IgD-negative memory B cell (primary cell): ENCODE measurements at regions not wholly inside any gene's neighbourhood (a gene's known extent, or its start where the extent isn't known, plus 50 kb on each side); places are given as distances from the start of the nearest gene placed in this dataset.
"Not testable (repeated sequence)": the region's sequence is repeated elsewhere in the genome, so short reads cannot be mapped to it uniquely, and the experiment has no call there.

Experiments
- H3K27ac Mint-ChIP-seq, 3 donors: one replicate each; pipeline ENCODE4 v1.8.0; 2020 to 2022; ENCODE audit warnings: mild to moderate bottlenecking in 3 of 3, mixed read lengths in 3 of 3, moderate library complexity in 1 of 3
- H3K27me3 Mint-ChIP-seq: one replicate; pipeline ENCODE4 v1.8.0; 2021; ENCODE audit warnings: mixed read lengths
- H3K36me3 Mint-ChIP-seq: one replicate; pipeline ENCODE4 v1.8.0; 2020; ENCODE audit warnings: mild to moderate bottlenecking, mixed read lengths
- H3K4me1 Mint-ChIP-seq, 3 donors: one replicate each; pipeline ENCODE4 v1.8.0; 2020 to 2022; ENCODE audit warnings: mixed read lengths in 3 of 3, mild to moderate bottlenecking in 1 of 3
- H3K4me3 Mint-ChIP-seq, 4 donors: one replicate each; pipeline ENCODE4 v1.8.0; 2020 to 2022; ENCODE audit warnings: mild to moderate bottlenecking in 4 of 4, mixed read lengths in 4 of 4, moderate library complexity in 3 of 4
- H3K9me3 Mint-ChIP-seq, 3 donors: one replicate each; pipeline ENCODE4 v1.8.0; 2020 to 2021; ENCODE audit warnings: mixed read lengths in 3 of 3, mild to moderate bottlenecking in 1 of 3

DNA sequence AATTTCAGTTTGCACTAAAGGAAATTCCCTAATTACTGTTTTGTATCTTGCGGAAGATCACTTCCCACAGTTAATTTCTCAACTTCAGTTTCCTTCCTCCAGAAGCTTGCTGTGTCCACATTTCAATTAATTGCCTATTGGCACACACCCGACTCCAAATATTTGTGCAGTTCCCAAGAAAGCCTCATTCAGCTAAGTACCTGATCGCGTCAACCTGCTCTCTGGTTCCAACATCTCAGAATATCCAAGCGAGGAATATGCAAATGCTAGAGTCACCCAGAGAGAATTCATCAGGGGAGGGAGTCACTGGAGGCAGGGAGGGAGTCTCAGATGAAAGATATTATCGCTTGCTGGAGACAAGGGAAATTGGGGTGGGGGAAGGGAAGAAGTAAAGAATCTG, 351.3 kb downstream of the RRAGC start:
- no peaks in the 10 kb centered on the region for H3K9me3 Mint-ChIP-seq
- H3K27ac Mint-ChIP-seq = peak overlapping the region in 1 of 3 donors; percentile 24
- peaks cover 28% of the 10 kb centered on the region for H3K27me3 Mint-ChIP-seq
- H3K36me3 Mint-ChIP-seq = peaks cover 1% of the 10 kb centered on the region
- H3K4me1 Mint-ChIP-seq = peaks cover 0 to 2% (median 0%) of the 10 kb centered on the region in 3 donors
- no peak overlapping the region for H3K4me3 Mint-ChIP-seq

GRCh38 chr1:38507563-38507962, 352.0 kb downstream of the RRAGC start:
- H3K36me3 Mint-ChIP-seq = no peaks in the 10 kb centered on the region
- H3K4me1 Mint-ChIP-seq = peaks cover 0 to 2% (median 0%) of the 10 kb centered on the region in 3 donors
- H3K27ac Mint-ChIP-seq = no peak overlapping the region
- H3K4me3 Mint-ChIP-seq = no peak overlapping the region
- H3K27me3 Mint-ChIP-seq = peaks cover 28% of the 10 kb centered on the region
- H3K9me3 Mint-ChIP-seq = no peaks in the 10 kb centered on the region

- Mint-ChIP-seq H3K4me3 (no peak overlapping the region), H3K36me3 (no peaks in the 10 kb centered on the region), H3K4me1 (peaks cover 0 to 2% (median 0%) of the 10 kb centered on the region in 3 donors), H3K27me3 (peaks cover 29% of the 10 kb centered on the region), H3K9me3 (no peaks in the 10 kb centered on the region), H3K27ac (no peak overlapping the region)
Observed at GRCh38 chr1:38505944-38506343, 353.6 kb downstream of the RRAGC start.

DNA sequence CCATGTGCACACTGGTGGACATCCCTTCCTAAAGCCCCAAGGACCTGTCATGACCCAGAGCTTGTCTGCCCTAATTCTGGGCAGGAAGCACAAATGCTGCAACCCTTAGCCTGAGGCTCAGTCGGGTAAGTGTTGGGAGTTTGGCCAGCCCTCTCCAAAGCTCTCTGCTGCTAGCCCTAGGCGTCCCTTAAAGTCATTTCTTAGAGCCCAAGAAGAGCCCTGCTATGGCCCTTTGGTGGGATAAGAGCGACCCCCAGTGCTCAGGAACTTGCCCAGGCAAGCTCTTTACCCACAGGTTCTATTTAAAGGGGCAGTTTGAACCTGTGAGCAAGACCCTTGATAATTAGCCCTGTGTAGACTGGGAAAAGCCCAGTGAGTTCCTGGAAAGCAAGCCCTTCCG, 356.8 kb downstream of the RRAGC start:
- H3K27me3 Mint-ChIP-seq = peaks cover 13% of the 10 kb centered on the region
- no peaks in the 10 kb centered on the region for H3K9me3 Mint-ChIP-seq
- H3K36me3 Mint-ChIP-seq = no peaks in the 10 kb centered on the region
- peaks cover 12 to 18% (median 13%) of the 10 kb centered on the region in 3 donors for H3K4me1 Mint-ChIP-seq
- H3K27ac Mint-ChIP-seq = peak overlapping the region in 1 of 3 donors; percentile 86
- H3K4me3 Mint-ChIP-seq = no peak overlapping the region

GRCh38 chr1:38500891-38501290, 358.7 kb downstream of the RRAGC start:
- no peaks in the 10 kb centered on the region for H3K9me3 Mint-ChIP-seq
- no peak overlapping the region for H3K27ac Mint-ChIP-seq
- H3K27me3 Mint-ChIP-seq = peaks cover 3% of the 10 kb centered on the region
- no peak overlapping the region for H3K4me3 Mint-ChIP-seq
- peaks cover 12 to 19% (median 18%) of the 10 kb centered on the region in 3 donors for H3K4me1 Mint-ChIP-seq
- no peaks in the 10 kb centered on the region for H3K36me3 Mint-ChIP-seq

- Mint-ChIP-seq H3K36me3 (no peaks in the 10 kb centered on the region), H3K4me3 (no peak overlapping the region), H3K4me1 (peaks cover 12 to 19% (median 16%) of the 10 kb centered on the region in 3 donors), H3K27ac (peak overlapping the region in 1 of 3 donors; percentile 45), H3K9me3 (no peaks in the 10 kb centered on the region), H3K27me3 (peaks cover 3% of the 10 kb centered on the region)
Observed at GRCh38 chr1:38500352-38500751, 359.2 kb downstream of the RRAGC start.

GRCh38 chr1:38498686-38499085, 360.9 kb downstream of the RRAGC start:
- peaks cover 12 to 19% (median 16%) of the 10 kb centered on the region in 3 donors for H3K4me1 Mint-ChIP-seq
- peak overlapping the region in 3 of 4 donors; percentile 34 to 85 (median 85) for H3K4me3 Mint-ChIP-seq
- no peaks in the 10 kb centered on the region for H3K9me3 Mint-ChIP-seq
- H3K27ac Mint-ChIP-seq = no peak overlapping the region
- H3K27me3 Mint-ChIP-seq = peaks cover 3% of the 10 kb centered on the region
- H3K36me3 Mint-ChIP-seq = no peaks in the 10 kb centered on the region

DNA sequence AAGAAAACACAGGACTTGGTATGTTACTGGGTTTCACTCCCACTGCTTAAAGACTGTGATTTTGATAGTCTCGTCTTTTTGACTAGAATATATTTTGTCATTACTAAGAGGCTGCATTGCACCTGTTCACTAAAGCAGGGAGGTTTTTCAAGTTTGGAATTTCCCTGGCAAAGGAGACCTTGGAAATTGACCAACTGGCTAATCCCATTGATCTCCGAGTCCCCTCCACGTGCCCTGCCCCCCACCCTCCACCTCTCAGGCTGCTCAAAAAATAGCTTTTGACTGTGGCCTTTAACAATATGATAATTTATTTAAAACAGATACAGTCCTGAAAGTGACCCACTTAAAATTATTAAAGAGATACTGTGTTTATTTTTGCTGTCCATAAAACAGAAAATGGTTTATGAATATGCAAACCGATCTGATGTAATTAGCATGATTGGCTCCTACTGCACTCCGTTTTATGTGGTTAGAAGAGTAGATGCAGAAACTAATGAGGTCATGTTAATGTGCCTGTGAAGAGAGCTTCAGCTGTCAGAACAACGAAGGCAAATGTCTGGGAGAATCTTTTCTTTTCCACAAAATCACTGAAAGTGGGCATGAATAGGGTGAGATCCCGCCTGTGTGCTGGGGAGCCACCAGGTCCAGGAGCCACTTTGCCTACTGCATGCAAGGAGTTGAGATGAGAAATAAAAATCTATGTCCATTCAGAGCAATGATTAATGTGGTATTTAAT, 361.5 kb downstream of the RRAGC start:
- H3K27ac Mint-ChIP-seq = no peak overlapping the region
- peaks cover 16 to 20% (median 19%) of the 10 kb centered on the region in 3 donors for H3K4me1 Mint-ChIP-seq
- no peaks in the 10 kb centered on the region for H3K9me3 Mint-ChIP-seq
- H3K36me3 Mint-ChIP-seq = no peaks in the 10 kb centered on the region
- H3K4me3 Mint-ChIP-seq = peak overlapping the region in 1 of 4 donors; percentile 85
- peaks cover 3% of the 10 kb centered on the region for H3K27me3 Mint-ChIP-seq

DNA sequence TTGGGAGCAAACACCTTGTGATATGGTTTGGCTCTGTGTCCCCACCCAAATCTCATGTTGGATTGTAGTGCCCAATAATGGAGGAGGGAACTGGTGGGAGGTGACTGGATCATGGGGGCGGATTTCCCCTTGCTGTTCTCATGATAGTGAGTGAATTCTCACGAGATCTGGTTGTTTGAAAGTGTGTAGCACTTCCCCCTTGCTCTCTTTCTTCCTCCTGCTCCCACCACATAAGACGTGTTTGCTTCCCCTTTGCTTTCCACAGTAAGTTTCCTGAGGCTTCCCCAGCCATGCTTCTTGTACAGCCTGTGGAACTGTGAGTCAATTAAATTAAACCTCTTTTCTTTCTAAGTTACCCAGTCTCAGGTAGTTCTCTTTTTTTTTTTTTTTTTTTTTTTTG, 366.3 kb downstream of the RRAGC start:
- H3K9me3 Mint-ChIP-seq, H3K27me3 Mint-ChIP-seq, H3K36me3 Mint-ChIP-seq, H3K4me3 Mint-ChIP-seq: not testable (repeated sequence)
- Mint-ChIP-seq H3K27ac (peak overlapping the region in 1 of 3 donors; percentile 43), H3K4me1 (peaks cover 8 to 24% (median 9%) of the 10 kb centered on the region in 3 donors)

GRCh38 chr1:38489844-38490270, 369.7 kb downstream of the RRAGC start:
- Mint-ChIP-seq H3K36me3 (peaks cover 1% of the 10 kb centered on the region), H3K4me1 (peaks cover 6 to 15% (median 7%) of the 10 kb centered on the region in 3 donors), H3K4me3 (no peak overlapping the region), H3K9me3 (peaks cover 0 to 2% (median 0%) of the 10 kb centered on the region in 3 donors), H3K27me3 (peaks cover 3% of the 10 kb centered on the region), H3K27ac (no peak overlapping the region)

GRCh38 chr1:38488162-38488898, 371.2 kb downstream of the RRAGC start:
- H3K9me3 Mint-ChIP-seq = peaks cover 0 to 2% (median 0%) of the 10 kb centered on the region in 3 donors
- H3K27me3 Mint-ChIP-seq = peaks cover 3% of the 10 kb centered on the region
- H3K4me1 Mint-ChIP-seq = peaks cover 5 to 15% (median 8%) of the 10 kb centered on the region in 3 donors
- no peak overlapping the region for H3K4me3 Mint-ChIP-seq
- no peak overlapping the region for H3K27ac Mint-ChIP-seq
- peaks cover 1% of the 10 kb centered on the region for H3K36me3 Mint-ChIP-seq

DNA sequence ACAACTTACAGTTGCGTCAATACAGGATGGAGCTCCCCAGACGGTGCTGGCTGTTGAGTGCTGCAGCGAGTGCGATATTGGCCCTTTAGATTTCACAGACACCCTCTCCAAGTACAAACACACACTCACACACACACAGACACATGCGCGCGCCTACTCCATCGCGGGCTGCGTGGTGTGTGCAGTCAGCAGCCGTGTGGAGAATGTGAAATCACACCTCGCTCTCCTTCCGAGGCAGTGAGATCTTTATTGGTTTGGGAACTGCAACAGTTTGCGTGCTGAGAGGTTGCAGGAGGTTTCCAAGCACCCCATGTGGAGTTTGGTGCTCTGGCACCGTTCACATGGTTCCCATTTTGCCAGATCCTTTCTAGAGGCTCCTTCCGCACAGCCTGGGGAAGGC, 372.2 kb downstream of the RRAGC start:
- peaks cover 1% of the 10 kb centered on the region for H3K36me3 Mint-ChIP-seq
- H3K4me3 Mint-ChIP-seq = no peak overlapping the region
- H3K4me1 Mint-ChIP-seq = peaks cover 4 to 15% (median 8%) of the 10 kb centered on the region in 3 donors
- peaks cover 0 to 2% (median 0%) of the 10 kb centered on the region in 3 donors for H3K9me3 Mint-ChIP-seq
- peaks cover 3% of the 10 kb centered on the region for H3K27me3 Mint-ChIP-seq
- H3K27ac Mint-ChIP-seq = no peak overlapping the region

DNA sequence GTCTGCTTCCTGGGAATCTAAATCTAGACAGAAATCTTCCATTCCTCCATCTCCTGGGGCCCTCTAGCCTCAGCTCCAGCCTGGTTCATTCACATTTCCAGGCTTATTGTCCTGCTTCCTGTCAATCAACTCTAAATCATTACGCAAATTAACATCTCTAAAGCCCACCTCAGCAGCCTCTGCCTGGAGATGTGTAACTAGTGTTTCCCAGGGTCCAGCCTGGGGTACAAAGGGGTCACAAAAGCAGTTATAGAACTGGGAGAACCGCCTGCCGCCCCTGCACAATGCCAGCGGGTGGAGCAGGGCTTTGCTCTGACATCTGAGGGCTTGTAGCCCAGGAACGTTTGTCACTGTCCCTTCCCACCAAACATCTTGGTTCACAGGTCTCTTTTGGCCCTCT, 373.5 kb downstream of the RRAGC start:
- Mint-ChIP-seq H3K9me3 (peaks cover 0 to 2% (median 0%) of the 10 kb centered on the region in 3 donors), H3K4me1 (peaks cover 9 to 20% (median 16%) of the 10 kb centered on the region in 3 donors), H3K36me3 (peaks cover 1% of the 10 kb centered on the region), H3K4me3 (no peak overlapping the region), H3K27ac (no peak overlapping the region), H3K27me3 (peaks cover 3% of the 10 kb centered on the region)

- peaks cover 2 to 14% (median 7%) of the 10 kb centered on the region in 3 donors for H3K9me3 Mint-ChIP-seq
- peaks cover 1% of the 10 kb centered on the region for H3K27me3 Mint-ChIP-seq
- peaks cover 3% of the 10 kb centered on the region for H3K36me3 Mint-ChIP-seq
- peak overlapping the region in 3 of 4 donors; percentile 14 to 60 (median 33) for H3K4me3 Mint-ChIP-seq
- peak overlapping the region in 2 of 3 donors; percentile 47 to 68 for H3K27ac Mint-ChIP-seq
- H3K4me1 Mint-ChIP-seq = peaks cover 10 to 22% (median 12%) of the 10 kb centered on the region in 3 donors
Observed at GRCh38 chr1:38481871-38482826, 377.4 kb downstream of the RRAGC start.
